ENCODE measurements at regions not wholly inside any gene's neighbourhood (a gene's known extent, or its start where the extent isn't known, plus 50 kb on each side); places are given as distances from the start of the nearest gene placed in this dataset.

DNA sequence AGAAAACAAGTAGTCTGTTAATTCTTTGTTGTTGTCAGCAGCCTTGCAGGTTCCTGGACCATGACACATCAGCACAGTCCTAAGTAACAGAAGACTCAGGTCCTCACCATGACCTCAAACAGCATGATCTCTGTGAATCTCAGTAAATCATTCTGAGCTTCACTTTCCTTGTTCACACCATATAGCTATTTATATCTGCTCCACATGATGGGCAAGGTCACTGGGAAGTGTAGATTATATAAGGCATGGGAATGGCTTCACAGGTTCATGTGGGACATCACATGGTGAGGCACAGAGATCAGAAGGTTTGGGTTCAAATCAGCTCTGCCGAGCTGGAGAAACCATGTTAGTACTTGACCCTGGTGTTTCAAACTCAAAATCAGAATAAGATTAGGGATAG is 245.4 kb upstream of the SPTLC3 start:
- DNase-seq: no peak

DNA sequence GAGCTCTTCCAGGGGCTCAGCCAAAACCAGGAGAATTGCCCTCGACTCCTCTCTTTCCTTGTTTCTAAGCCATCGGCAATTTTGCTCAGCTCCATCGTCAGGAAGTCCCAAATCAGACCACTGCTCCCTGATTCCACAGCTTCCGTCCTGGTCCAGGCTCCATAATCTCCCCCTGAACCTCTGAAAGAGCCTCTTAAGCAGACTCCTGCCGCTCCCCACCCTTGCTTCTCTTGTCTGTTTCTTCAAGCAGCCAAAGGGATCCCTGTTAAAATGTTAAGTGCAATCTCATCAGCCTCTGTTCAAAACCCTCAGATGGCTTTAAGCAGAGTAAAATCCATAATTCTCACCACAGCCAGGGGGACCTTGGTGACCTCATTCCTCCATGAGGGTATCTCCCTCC is 244.7 kb upstream of the SPTLC3 start:
- DNase-seq: no peak

DNA sequence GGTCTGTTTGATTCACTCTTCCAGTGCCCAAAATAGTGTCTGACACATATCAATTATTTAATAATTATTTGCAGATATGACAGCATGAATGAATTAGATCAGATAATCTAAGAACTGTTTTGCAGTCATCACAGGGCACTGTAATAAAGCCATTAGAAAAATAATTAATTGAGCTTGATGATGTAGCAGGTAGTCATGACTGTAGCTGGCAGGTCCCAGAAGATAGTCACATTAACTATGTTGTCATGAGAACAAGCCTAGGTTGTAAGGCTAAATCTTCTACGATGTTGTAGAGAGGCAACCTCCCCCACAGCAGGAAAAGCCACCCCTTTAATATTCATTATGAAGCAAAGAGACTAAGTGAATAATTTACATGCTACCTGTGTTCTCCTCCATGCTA is 243.9 kb upstream of the SPTLC3 start:
- no peak for DNase-seq

DNA sequence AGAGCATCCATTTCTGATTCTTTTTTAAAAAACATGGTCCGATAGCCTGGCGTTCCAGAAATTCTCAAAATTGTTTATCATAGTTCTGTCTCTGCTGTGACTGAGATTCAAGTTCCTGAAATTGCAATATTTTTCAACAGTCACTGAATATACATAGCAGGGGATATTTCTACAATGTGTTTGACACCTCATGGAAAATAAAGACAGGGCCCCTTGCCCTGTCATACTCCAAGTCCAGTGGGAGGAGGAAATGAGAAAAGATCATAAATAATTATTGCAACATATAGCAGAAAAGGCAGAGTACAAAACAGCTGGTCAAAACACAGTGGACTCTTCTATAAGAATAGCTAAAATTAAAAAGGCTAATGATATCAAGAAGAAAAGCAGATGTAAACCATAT is 234.8 kb upstream of the SPTLC3 start:
- no peak for DNase-seq

DNA sequence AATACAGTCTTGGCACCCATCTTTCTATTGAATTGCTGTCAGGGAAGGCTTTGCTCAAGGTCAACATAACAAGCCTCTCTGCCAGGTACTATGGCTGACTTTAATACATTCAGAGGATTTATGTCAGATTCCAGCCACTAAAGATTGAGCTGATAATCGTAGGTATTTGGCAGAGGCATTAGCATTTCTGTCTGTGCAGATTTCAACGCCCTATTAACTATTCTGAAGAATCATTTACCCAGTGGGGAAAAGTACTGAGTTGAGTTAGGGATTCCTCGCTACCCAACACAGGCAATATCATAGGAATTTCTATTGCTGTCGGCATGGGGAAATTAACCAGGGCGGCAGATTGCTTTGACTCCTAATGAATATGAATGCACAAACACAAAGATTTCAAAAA is 233.7 kb upstream of the SPTLC3 start:
- DNase-seq: no peak

DNA sequence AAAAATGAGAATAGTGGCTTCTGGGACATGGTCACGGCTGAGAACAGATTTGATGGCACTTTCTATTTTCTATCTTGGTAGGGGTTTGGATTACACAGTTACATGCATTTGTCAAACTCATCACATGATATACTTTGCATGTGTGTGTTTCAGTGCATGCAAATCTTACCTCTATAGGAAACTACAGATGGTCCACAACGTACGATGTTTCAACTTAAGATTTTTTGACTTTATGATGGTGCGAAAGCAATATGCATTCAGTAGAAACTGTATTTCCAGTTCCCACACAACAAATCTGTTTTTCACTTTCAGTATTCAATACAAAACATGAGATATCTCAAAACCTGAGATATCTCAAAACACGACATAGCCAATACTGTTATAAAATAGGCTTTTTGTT is 231.8 kb upstream of the SPTLC3 start:
- DNase-seq: no peak

DNA sequence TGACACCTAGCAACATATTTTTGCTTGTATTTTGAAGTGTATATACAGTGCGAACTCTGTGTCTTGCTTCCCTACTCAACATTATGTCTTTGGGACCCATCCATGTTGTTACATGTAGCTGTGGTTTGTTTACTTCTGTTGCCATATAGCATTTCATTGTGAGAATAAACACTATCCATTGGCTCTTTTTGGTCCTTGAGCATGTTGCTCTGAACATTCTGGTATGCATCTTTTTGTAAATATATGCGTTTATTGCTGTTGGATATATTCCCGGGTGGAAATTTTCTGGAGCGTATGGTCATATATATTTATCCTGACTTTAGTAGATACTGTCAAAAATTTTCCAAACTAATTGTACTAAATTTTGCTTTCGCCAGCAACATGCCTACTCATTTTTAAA is 222.5 kb upstream of the SPTLC3 start:
- DNase-seq: no peak

DNA sequence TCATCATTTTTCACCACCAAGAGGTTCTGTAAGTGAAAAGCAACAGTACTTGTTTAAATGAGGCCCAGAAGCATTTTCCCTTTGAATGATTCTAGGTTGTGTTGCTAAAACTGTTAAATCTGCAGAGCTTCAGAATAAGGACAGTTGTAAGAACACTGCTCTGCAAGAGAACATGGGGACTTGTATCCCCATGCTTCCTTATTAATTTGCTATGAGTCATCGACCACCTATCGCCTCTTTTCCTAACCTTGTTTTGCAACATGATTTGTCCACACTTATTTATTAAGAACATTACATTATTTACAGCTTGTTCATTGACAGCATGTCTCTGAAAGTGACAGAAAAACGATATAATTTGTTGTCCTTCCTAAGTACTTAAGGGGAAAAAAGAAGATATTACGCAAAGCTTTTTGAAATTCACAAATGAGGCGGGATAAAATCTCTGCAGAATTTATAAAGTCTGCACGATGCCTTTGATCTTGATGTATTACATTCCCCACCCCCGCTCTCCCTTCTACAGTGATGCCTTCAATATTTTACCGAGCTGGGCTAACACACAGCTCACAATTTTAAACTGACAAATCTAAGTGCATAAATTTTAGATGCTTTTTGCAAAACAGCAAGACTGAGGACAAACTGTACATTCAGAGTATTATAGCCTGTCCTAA is 220.0 kb upstream of the SPTLC3 start:
- DNase-seq: no peak

DNA sequence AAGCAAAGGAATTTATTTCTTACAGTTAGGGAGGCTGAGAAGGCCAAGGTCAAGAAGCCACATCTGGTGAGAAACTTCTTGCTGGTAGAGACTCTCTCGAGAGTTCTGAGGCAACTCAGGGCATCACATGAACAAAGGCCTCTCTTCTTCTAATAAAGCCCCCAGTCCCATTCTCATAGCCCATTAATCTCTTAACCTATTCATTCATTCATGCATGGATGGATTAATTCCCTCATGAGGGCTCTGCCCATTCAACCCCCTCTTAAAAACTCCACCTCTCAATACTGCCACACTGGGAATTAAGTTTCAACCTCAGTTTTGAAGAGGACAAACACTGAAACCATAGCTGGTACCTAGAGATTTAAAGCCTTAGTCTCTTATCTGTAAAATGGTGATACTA is 217.9 kb upstream of the SPTLC3 start:
- DNase-seq: no peak

DNA sequence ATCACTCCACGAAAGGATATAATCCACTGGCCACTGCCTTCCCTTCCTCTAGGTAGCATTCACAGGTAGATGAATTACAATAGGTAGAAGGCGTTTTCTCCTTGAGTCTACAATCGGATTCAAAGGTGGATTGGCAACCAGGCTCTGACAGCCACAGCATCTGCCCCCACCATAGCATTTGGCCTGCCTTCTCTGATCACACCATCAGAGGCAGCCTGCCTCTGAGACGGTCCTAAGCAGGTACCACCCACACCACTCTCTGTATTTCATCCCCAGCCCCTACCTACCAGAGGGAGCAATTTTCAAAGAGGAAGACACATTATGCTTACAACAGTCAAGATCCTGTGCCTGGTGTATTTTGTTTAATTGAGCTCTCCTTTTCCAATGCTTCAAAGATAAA is 210.5 kb upstream of the SPTLC3 start:
- DNase-seq: no peak

DNA sequence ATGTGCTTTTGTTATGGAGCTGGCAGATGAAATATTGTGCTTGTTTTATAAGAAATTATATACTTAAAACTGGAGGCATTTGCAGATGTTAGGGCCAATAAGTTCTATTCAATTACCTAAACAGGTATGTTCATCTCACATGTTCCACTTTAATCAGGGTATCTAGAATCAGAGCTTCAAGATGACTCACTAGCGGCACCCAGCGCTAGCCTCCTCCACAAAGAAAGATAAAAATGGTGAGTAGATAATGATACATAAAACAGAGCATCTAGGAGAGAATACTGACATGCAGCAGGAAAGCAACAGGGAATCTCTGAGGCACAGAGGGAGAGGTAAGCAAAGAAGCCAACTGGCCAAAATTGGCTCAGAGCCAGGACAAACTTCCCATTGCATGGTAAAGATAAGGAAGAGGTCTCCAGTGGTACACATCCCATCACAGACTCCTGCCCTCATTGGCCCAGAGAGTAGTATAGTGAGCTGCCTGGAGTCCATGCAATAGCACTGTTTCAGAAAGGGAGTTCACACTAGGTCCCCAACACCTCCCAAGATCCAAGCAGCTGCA is 200.7 kb upstream of the SPTLC3 start:
- DNase-seq: no peak

DNA sequence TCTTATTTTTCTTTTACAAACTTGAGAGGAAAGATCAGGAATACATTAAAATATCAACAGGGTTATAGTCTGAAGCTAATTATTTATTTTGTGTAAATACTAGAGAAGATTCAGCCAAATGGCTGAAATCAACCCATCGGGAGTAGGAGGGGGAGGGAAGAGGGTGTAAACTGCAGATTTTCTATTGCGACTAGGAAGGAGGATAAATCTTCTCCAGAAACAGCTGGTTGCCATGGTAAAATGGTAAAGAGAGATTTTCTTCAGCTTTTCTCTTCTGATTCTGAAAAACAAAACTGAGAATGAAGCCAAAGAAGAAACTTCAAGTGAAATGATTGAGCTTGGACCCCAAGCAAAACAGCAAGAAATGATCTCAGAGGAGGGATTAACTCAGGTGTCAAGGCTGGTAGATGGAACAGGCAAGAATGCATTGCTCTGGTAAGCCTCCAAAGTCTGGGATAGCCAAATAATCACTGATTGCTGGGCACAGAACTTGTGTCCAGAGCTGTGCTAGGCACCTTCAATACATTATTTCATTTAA is 193.5 kb upstream of the SPTLC3 start:
- DNase-seq: no peak

DNA sequence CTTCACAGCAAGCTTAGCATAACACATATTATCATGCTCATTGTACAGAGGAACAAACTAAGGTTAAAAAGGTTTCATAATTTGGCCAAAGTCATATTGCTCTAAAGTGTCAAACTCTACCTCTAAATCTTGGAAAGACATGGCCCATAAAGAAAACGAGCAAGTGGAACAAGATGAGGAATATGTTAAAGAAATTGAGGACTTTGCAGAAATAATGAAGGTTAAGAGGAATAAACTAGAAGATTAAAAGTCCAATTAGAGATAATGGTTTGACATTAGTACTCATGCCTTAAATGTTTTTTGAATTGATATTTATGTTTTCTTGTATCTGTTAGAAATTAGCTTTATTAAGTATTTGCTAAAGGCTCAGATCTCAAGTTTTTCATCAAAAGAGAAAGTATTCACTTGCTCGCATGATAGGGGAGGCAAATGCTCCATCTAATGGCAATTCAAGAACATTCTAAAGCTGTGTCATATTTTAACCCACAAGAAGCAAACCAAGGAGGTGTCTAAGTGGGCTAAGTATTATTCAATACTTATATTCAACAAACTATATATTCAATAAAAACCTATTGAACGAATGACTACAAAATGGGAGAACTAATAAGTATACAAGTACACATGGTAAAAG is 192.9 kb upstream of the SPTLC3 start:
- DNase-seq: no peak

DNA sequence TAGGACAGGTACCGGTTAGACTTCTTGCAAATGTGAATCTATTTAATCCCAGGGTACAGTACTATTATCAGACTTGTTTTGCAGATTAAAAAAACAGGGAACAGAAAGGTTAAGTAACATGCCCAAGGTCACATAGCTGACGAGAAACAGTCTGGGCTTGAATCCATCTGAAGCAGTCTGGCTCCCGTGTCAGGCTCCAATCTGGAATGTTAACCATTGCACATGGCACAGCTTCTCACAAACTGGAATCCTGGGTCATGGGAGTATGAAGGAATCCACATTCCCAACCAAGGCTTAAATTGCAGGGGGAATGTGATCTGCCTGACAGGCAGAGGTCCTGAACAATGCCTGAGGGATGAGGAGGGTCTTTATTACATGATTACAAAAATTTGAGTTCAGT is 187.5 kb upstream of the SPTLC3 start:
- no peak for DNase-seq

DNA sequence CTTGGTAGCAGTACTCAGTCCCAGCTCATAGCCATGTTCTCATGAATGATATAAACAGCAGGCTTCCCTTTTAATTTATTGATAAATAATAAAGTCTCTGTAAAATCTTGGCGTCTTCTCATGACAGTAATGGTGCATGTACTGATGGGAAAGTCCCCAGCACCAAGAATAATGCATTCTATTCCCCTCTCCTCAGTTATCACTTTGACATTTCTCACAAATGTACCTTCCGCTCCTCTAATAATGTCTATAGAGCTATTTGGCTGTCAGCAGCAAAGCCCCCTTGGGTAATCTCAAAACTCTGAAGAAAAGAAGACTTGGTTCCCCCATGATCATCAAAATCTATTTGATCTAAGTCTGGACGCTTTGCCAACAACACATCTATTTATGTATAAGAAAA is 185.0 kb upstream of the SPTLC3 start:
- peak; percentile 9 for DNase-seq

DNA sequence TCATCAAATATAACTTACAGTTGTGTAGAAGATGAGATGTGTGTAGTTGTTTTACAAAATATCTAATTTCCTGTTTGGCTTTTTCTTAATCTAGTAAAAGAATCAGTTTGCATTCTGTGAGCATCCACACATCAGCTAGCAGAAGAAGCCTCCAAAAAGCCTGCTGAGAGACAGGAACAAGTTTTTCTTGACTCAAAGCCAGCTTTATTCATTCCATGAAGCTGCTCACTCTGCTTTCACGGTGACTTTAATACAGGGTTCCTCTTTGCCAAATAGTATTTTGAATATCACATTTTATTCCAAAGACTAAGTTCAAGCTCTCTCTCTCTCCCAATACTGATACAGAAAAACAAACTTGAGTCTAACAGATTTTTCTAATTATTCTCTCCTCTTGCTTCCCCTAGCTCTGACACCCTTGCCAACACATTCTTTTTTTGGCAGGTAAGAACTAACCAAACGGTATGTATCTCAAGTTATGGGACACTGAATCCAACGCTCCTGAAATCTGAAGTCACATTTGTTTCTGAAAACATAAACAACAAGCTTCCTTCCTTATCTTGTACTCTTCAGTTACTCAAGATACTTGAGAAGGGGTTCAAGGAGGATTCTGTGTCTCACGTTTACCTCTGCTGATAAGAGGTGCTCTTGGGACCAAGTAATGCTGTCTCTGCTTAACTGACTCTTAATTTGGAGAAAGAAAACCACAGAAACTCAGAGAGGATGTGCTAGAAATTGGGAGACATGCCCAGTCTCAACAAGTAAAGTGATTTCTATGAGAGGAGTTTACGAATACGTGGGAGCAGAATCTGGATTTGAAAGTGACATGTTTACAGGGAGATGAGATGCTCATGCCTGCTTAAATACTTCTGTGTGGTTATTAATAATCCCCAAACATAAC is 184.2 kb upstream of the SPTLC3 start:
- no peak for DNase-seq

DNA sequence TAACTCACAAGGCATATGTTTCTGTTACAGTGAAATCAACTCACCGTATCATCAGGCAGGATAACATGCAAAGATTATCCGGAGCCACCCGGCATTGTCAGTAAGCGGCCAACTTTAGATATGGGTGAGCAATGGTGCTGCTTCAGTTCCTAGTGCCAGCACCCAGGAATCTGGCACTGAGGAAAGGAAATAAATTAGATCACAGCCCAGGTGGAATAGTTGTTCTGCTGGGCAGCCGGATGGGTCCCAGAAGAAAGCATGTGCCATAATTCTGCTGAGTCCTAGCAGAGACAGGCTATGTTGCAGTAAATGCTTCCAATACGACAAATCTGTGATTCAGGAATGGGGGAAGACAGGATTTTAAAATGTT is 183.6 kb upstream of the SPTLC3 start:
- DNase-seq: no peak

DNA sequence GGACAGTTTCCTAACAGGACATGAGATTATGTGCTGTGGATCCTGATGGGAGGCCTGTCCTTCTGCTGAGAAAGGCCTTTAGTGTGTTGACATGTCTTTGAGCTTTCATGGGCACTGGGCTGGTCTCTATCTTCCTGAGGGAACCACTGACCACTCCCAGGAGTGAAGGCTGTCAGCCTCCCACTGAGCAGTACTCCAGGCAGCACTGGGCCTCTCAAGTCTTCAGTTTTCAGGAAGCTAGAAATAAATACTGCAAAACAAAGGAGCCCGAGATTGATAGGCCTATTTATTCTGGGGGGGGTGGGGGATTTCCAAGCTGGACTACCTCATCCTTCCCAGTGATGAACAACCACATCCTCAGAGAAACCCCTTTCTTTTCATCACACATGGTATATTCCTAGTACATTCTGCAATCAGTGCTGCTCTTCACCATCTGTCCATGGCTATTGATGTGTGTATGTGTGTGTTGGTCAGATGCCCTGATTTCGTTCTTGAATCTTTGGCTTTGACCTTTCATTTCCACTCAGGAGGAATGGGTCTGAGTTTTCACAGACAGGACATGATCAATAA is 180.9 kb upstream of the SPTLC3 start:
- DNase-seq: peak; percentile 20

DNA sequence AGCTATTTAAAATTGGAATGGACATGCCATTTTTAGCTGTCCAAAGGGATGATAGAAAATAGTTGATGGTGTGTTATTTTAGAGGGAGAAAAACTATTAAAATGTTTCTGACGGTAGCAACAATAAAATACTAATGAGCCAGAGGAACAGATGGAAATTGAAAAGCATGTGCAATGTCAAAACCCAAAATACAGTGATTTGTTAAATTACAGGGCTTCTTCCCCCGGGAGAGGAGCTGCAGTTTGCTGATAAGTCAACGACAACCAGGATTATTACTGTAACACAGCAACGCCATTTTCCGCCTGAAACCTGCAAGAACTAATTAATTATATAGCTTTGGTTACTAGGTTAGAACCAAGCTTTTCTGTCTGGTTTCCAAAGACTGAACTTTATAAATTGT is 179.6 kb upstream of the SPTLC3 start:
- peak; percentile 79 for DNase-seq

DNA sequence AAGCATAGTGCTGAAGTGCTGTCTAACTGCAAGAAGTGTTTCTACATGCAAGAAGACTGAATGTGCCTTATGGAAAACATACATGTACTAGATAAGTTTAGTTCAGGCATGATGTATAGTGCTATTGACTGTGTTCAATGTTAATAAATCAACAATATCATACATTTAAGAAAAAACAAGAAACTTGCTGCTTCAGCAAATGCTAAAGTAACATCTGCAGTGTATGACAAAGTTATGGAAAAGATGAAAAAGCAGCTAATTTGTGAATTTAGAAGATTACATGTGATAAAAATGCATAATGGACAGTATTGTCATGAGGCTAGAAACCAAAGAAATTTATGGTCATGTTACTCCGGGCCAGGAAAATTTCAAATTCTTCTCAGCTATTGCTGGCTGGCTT is 174.9 kb upstream of the SPTLC3 start:
- DNase-seq: no peak

DNA sequence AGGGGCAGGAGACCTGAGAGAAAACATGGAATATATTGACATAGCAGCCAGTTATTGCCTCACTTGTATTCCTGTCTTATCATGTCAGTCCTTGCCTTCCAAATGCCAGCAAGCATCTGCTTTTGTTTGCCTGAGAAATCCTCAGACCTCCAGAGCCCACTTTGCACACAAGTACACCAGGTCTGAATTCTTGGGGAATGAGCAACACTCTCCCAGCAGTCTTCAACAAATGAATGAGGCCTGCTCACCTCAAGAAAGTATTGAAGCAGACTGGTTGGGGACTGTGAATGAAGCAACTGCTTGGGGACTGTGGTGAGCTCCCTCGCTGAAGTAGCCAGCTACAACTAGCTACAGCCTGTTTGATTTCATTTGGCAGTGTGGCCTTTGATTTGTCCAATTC is 172.8 kb upstream of the SPTLC3 start:
- DNase-seq: no peak

DNA sequence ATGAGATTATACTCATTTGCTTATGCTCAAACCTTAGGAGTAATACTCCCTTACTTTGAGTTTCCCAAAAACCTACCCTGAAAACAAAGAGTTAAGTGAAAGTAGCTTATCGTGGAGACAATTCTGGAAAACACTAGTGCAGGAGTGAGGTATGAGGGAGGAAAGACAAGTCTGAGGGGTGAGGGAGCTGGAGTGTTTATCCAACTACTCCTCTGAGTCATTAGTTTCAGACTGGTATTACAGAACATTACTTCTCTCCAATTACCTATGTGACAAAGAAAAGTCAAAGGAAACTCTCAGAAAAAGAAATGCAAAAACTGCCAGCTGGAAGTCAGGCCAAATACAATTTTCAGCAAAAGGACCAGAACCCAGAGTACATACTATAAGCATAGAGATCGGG is 171.1 kb upstream of the SPTLC3 start:
- no peak for DNase-seq

DNA sequence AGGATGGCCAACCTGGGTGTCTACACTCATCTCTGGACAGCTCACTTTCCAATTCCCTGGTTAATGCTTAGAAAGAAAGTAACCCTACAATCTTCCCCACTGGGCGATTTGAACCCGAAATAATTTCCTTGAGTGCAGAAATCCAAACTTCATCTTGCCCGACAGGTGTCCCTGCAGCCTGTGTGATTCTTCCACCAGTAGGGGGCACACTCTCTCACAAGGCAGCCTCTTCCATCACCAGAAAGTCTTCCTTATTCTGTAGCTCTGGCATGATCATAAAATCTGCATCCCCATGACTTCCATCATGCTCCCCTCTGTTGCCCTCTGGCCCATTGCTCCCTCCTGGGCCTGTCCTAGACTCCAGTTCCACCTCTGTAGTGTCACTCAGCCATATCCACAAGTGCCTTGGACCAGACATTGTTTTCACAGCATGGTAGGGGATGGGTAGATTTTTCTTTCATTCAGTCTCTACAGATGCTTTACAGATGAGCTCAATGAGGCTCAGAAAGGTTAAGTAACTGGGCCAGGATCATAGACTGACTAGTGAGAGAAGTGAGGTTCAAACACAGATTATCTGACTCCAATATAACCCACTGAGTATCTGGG is 170.4 kb upstream of the SPTLC3 start:
- no peak for DNase-seq
